HCT116 (cell line): ENCODE measurements at regions not wholly inside any gene's neighbourhood (a gene's known extent, or its start where the extent isn't known, plus 50 kb on each side); places are given as distances from the start of the nearest gene placed in this dataset.

Source experiments
- ATAC-seq: fragments of 200-7000 bp; cut with Tn5 transposase; 2 replicates; pipeline ENCODE4 v1.9.1; 2020; ENCODE audit warnings: mild to moderate bottlenecking, moderate library complexity
- BruUV-seq: library from RNA; stranded (reverse); fragments of 400-500 nt; replicated peaks from 2 replicates; lab custom pipeline; 2021; lab: Mats Ljungman, UMichigan
- CTCF ChIA-PET: fragments of 300-600 bp; sonication (Branson Sonifier 250); formaldehyde crosslinking; loops from one replicate; lab custom pipeline; 2021; ENCODE audit warnings: antibody characterized with exemption; lab: Charles Lee
- POLR2A ChIA-PET: fragments of 300-600, 350-600 bp; sonication (Branson Sonifier 250); formaldehyde crosslinking; loops from one replicate; lab custom pipeline; 2021; ENCODE audit warnings: antibody characterized with exemption; lab: Charles Lee
- RAD21 ChIA-PET, 2 experiments: fragments of 300-600 bp; sonication (Branson Sonifier 250); formaldehyde crosslinking; loops; one replicate each; lab custom pipeline; 2023; ENCODE audit warnings: low total read pairs in 2 of 2; ENCODE audit not compliant: uncharacterized antibody in 2 of 2, unreplicated experiment in 2 of 2, low non-redundant PET in 1 of 2; lab: Charles Lee
- DNase-seq: peaks from one replicate; pipeline ENCODE4 v3.0.0-alpha.2; 2010; ENCODE audit warnings: low read depth, low spot score
- H2AFZ ChIP-seq: fragments of 200-600 bp; shearing (Covaris generic), sonication (generic); 2 replicates; pipeline ENCODE4 v1.6.1; 2017; ENCODE audit warnings: low read depth, mixed run types, mixed read lengths, antibody characterized with exemption, low read length; ENCODE audit not compliant: poor library complexity, severe bottlenecking
- H3K27ac ChIP-seq: 2 replicates; pipeline ENCODE4 v1.5.1; 2012; ENCODE audit warnings: low read depth, low read length
- H3K27me3 ChIP-seq: fragments of 200-600 bp; sonication (generic); 2 replicates; pipeline ENCODE4 v1.6.1; 2016; ENCODE audit warnings: mixed run types, low read length, mixed read lengths; ENCODE audit not compliant: insufficient read depth
- H3K36me3 ChIP-seq, 2 experiments: fragments of 200-500 bp in 1 of 2; fragments of 200-600 bp in 1 of 2; sonication (Bioruptor generic) in 1 of 2; sonication (generic) in 1 of 2; 2 replicates each; pipeline versions ENCODE4 v1.5.1 to v1.6.1; 2014 to 2016; ENCODE audit warnings: low read length in 2 of 2, inconsistent platforms in 1 of 2, mixed read lengths in 1 of 2, mixed run types in 1 of 2; ENCODE audit not compliant: insufficient read depth in 2 of 2, control insufficient read depth in 1 of 2
- H3K4me1 ChIP-seq, 2 experiments: fragments of 200-600 bp in 1 of 2; sonication (generic) in 1 of 2; 2 replicates each; pipeline versions ENCODE4 v1.5.1 to v1.6.1; 2012 to 2017; ENCODE audit warnings: low read length in 2 of 2, inconsistent platforms in 1 of 2, mild to moderate bottlenecking in 1 of 2, mixed read lengths in 1 of 2, mixed run types in 1 of 2, moderate library complexity in 1 of 2; ENCODE audit not compliant: insufficient read depth in 2 of 2, control insufficient read depth in 1 of 2
- H3K4me2 ChIP-seq: fragments of 200-600 bp; sonication (generic); 2 replicates; pipeline ENCODE4 v1.6.1; 2017; ENCODE audit warnings: mixed run types, low read length, mixed read lengths
- H3K4me3 ChIP-seq, 2 experiments: fragments of 200-600 bp in 1 of 2; sonication (generic) in 1 of 2; replicated peaks in 1 of 2; 2 replicates each; pipeline ENCODE4 v1.5.1; 2011 to 2016; ENCODE audit warnings: low read length in 2 of 2, control low read depth in 1 of 2, low read depth in 1 of 2, mild to moderate bottlenecking in 1 of 2, mixed read lengths in 1 of 2, mixed run types in 1 of 2
- H3K79me2 ChIP-seq: fragments of 200-600 bp; sonication (generic); 2 replicates; pipeline ENCODE4 v1.6.1; 2017; ENCODE audit warnings: mild to moderate bottlenecking, mixed run types, low read length, moderate library complexity, mixed read lengths; ENCODE audit not compliant: insufficient read depth
- H3K9ac ChIP-seq: fragments of 200-600 bp; sonication (generic); 2 replicates; pipeline ENCODE4 v1.6.1; 2016; ENCODE audit warnings: low read length, mixed read lengths
- H3K9me2 ChIP-seq: fragments of 200-600 bp; sonication (generic), shearing (Covaris generic); 2 replicates; pipeline ENCODE4 v1.6.1; 2017; ENCODE audit warnings: mixed run types, mild to moderate bottlenecking, moderate library complexity; ENCODE audit not compliant: insufficient read depth
- H3K9me3 ChIP-seq, 2 experiments: fragments of 200-500 bp in 1 of 2; fragments of 200-600 bp in 1 of 2; sonication (Bioruptor generic) in 1 of 2; sonication (generic) in 1 of 2; 2 replicates each; pipeline ENCODE4 v1.6.1; 2014 to 2017; ENCODE audit warnings: low read length in 2 of 2, mixed read lengths in 2 of 2, inconsistent platforms in 1 of 2, low read depth in 1 of 2, mild to moderate bottlenecking in 1 of 2, mixed run types in 1 of 2, moderate library complexity in 1 of 2; ENCODE audit not compliant: control insufficient read depth in 1 of 2, insufficient read depth in 1 of 2
- H4K20me1 ChIP-seq: fragments of 200-600 bp; sonication (generic), shearing (Covaris generic); 2 replicates; pipeline ENCODE4 v1.6.1; 2017; ENCODE audit warnings: mixed run types, mild to moderate bottlenecking, moderate library complexity; ENCODE audit not compliant: insufficient read depth
- ELF1 ChIP-seq: IDR thresholded peaks from 2 replicates; pipeline ENCODE4 v1.6.1; 2012; ENCODE audit warnings: low read depth, borderline replicate concordance
- EZH2 ChIP-seq: fragments of 200-600 bp; sonication (generic); IDR thresholded peaks from 2 replicates; pipeline ENCODE4 v1.6.1; 2017; ENCODE audit warnings: antibody characterized with exemption, mixed run types
- EZH2phosphoT487 ChIP-seq: fragments of 200-600 bp; IDR thresholded peaks from 2 replicates; pipeline ENCODE4 v1.6.1; 2018; ENCODE audit warnings: antibody characterized with exemption, borderline replicate concordance
- JUND ChIP-seq: IDR thresholded peaks from 2 replicates; pipeline ENCODE4 v1.6.1; 2012
- POLR2A ChIP-seq: IDR thresholded peaks from 2 replicates; pipeline ENCODE4 v1.7.0; 2011; ENCODE audit warnings: borderline replicate concordance; ENCODE audit not compliant: insufficient read depth, insufficient read length; ENCODE audit errors: extremely low read depth
- RAD21 ChIP-seq: IDR thresholded peaks from 2 replicates; pipeline ENCODE4 v1.6.1; 2012; ENCODE audit warnings: low read depth, mild to moderate bottlenecking
- SP1 ChIP-seq: IDR thresholded peaks from 2 replicates; pipeline ENCODE4 v1.6.1; 2012; ENCODE audit warnings: low read depth
- TCF7L2 ChIP-seq: IDR thresholded peaks from 2 replicates; pipeline ENCODE4 v1.7.0; 2011; ENCODE audit warnings: borderline replicate concordance, inconsistent platforms; ENCODE audit not compliant: insufficient read depth, insufficient read length; ENCODE audit errors: extremely low read depth
- intact Hi-C: fragments of 100-400 bp; cut with micrococcal nuclease; formaldehyde crosslinking; loops from 2 replicates; pipeline ENCODE4 v1.10.0; 2022
- TF ChIP-seq, protein P1 (sequence below), 3 experiments: fragments of 200-600 bp in 1 of 3; sonication (generic) in 1 of 3; IDR thresholded peaks in 2 of 3; conservative IDR thresholded peaks in 1 of 3; 2 replicates each; pipeline ENCODE4 v1.5.1; 2012 to 2017; ENCODE audit warnings: low read depth in 2 of 3, low read length in 2 of 3, antibody characterized with exemption in 1 of 3, borderline replicate concordance in 1 of 3, control low read depth in 1 of 3, mild to moderate bottlenecking in 1 of 3, mixed read lengths in 1 of 3, mixed run types in 1 of 3, moderate library complexity in 1 of 3; ENCODE audit not compliant: insufficient read depth in 1 of 3
- TF ChIP-seq, protein P2 (sequence below): IDR thresholded peaks from 2 replicates; pipeline ENCODE4 v1.6.1; 2011; ENCODE audit warnings: mild to moderate bottlenecking, low read length, moderate library complexity; ENCODE audit not compliant: insufficient replicate concordance; ENCODE audit errors: extremely low read depth

DNA sequence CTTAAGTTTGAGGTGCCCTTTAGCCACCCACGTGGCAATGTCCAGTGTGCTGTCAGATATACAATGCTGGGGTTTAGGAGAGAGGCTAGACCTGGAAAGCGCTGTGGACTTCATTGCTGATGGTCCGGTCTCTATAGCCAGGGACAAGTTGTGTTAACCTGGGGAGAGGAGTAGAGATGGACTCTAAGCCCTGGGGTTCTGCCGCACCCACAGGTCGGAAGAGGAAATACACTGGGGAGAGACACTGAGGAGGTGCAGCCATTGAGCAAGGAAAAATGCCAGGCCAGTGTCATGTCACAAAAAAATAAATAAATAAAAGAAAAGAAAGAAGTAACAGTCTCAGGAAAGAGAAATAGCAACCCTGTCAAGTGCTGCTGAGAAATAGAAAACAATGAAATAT is 106.9 kb upstream of the CBLN2 start (continued):
- TF ChIP-seq, protein P1, sequence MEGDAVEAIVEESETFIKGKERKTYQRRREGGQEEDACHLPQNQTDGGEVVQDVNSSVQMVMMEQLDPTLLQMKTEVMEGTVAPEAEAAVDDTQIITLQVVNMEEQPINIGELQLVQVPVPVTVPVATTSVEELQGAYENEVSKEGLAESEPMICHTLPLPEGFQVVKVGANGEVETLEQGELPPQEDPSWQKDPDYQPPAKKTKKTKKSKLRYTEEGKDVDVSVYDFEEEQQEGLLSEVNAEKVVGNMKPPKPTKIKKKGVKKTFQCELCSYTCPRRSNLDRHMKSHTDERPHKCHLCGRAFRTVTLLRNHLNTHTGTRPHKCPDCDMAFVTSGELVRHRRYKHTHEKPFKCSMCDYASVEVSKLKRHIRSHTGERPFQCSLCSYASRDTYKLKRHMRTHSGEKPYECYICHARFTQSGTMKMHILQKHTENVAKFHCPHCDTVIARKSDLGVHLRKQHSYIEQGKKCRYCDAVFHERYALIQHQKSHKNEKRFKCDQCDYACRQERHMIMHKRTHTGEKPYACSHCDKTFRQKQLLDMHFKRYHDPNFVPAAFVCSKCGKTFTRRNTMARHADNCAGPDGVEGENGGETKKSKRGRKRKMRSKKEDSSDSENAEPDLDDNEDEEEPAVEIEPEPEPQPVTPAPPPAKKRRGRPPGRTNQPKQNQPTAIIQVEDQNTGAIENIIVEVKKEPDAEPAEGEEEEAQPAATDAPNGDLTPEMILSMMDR (IDR thresholded peaks at IDR 0.05 in 2 of 3, conservative IDR thresholded peaks at IDR 0.05 in 1 of 3; ENCODE audit: borderline replicate concordance in 1 of 3, insufficient read depth in 1 of 3, low read depth in 2 of 3, low read length in 2 of 3): no peak
- TF ChIP-seq TCF7L2 (no peak), JUND (no peak), ELF1 (no peak), POLR2A (no peak), SP1 (no peak), RAD21 (no peak), EZH2 (no peak), EZH2phosphoT487 (no peak)
- TF ChIP-seq, protein P2, sequence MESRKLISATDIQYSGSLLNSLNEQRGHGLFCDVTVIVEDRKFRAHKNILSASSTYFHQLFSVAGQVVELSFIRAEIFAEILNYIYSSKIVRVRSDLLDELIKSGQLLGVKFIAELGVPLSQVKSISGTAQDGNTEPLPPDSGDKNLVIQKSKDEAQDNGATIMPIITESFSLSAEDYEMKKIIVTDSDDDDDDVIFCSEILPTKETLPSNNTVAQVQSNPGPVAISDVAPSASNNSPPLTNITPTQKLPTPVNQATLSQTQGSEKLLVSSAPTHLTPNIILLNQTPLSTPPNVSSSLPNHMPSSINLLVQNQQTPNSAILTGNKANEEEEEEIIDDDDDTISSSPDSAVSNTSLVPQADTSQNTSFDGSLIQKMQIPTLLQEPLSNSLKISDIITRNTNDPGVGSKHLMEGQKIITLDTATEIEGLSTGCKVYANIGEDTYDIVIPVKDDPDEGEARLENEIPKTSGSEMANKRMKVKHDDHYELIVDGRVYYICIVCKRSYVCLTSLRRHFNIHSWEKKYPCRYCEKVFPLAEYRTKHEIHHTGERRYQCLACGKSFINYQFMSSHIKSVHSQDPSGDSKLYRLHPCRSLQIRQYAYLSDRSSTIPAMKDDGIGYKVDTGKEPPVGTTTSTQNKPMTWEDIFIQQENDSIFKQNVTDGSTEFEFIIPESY: no peak

DNA sequence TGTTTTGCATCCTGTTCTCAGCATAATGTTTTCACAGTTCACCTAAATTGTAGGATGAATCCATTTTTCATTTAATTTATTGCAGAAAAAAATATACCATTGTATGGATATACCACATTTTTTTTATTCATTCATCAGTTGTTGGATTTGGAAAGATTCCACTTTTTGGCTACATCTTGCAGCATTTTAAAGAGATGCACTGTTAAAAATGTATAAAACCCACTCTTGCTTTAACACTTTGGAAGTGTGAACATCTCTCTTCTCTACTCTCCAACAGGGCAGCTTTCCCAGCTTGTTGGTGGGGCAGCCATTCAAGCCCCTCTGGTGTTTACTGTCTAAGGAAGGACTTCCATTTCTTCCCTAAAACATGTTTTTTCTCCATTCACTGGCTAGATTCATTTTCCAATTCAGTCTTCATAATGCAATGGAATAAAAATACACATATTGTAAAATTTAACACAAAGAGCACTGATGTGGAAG is 104.4 kb upstream of the CBLN2 start:
- CTCF ChIA-PET: no interaction called here
- Histone ChIP-seq H3K4me1 (no peaks in the 10 kb centered on the region), H3K27ac (no peak overlapping the region), H3K27me3 (no peaks in the 10 kb centered on the region), H3K36me3 (no peaks in the 10 kb centered on the region), H3K79me2 (no peaks in the 10 kb centered on the region), H3K9me2 (no peaks in the 10 kb centered on the region), H4K20me1 (no peaks in the 10 kb centered on the region), H3K9ac (no peak overlapping the region), H3K9me3 (peaks cover 8 to 21% of the 10 kb centered on the region in 2 experiments; a peak in 2 of 4 replicates), H2AFZ (no peak overlapping the region), H3K4me3 (no peak overlapping the region), H3K4me2 (no peak overlapping the region)
- no TSS peak for BruUV-seq
- TF ChIP-seq, protein P2: no peak
- no peak for TF ChIP-seq EZH2phosphoT487
- intact Hi-C loops: no loop called here
- DNase-seq (no peak), ATAC-seq (no peak)
- RAD21 ChIA-PET: no interaction called here
- POLR2A ChIA-PET: no interaction called here
